SK-N-SH treated with all-trans-retinoic acid at 6 μM for 48 hours (cell line): ENCODE measurements at regions not wholly inside any gene's neighbourhood (a gene's known extent, or its start where the extent isn't known, plus 50 kb on each side); places are given as distances from the start of the nearest gene placed in this dataset.

ENCODE experiments used
- CSDC2 ChIP-seq: fragments of 250-450 bp; sonication (Bioruptor Pico); IDR thresholded peaks from 2 replicates; pipeline ENCODE4 v1.5.0; 2020; ENCODE audit warnings: mild to moderate bottlenecking, moderate library complexity
- ISL1 ChIP-seq: fragments of 250-450 bp; sonication (Bioruptor Pico); IDR thresholded peaks from 2 replicates; pipeline ENCODE4 v2.1.2; 2022; ENCODE audit warnings: mild to moderate bottlenecking, moderate library complexity
- PPARA ChIP-seq: fragments of 250-450 bp; sonication (Bioruptor Pico); IDR thresholded peaks from 2 replicates; pipeline ENCODE4 v1.5.0; 2020; ENCODE audit warnings: mild to moderate bottlenecking, borderline replicate concordance
- TCF4 ChIP-seq: fragments of 250-450 bp; sonication (Bioruptor Pico); IDR thresholded peaks from 2 replicates; pipeline ENCODE4 v1.8.0; 2021; ENCODE audit warnings: mild to moderate bottlenecking, moderate library complexity, borderline replicate concordance
- ZC3H10 ChIP-seq: fragments of 250-450 bp; sonication (Bioruptor Pico); IDR thresholded peaks from 2 replicates; pipeline ENCODE4 v1.5.1; 2021; ENCODE audit warnings: mild to moderate bottlenecking, moderate library complexity
- ZFP3 ChIP-seq: fragments of 250-450 bp; sonication (Bioruptor Pico); IDR thresholded peaks from 2 replicates; pipeline ENCODE4 v1.5.0; 2020; ENCODE audit warnings: mild to moderate bottlenecking, moderate library complexity
- ZFP30 ChIP-seq: fragments of 450-650 bp; formaldehyde crosslinking; IDR thresholded peaks from 2 replicates; pipeline ENCODE4 v1.5.0; 2022; ENCODE audit warnings: mild to moderate bottlenecking, moderate library complexity
- ZNF565 ChIP-seq: fragments of 450-650 bp; formaldehyde crosslinking; conservative IDR thresholded peaks from 2 replicates; pipeline ENCODE4 v1.5.0; 2020; ENCODE audit warnings: low read depth, mild to moderate bottlenecking, moderate library complexity
- ZNF70 ChIP-seq: fragments of 450-650 bp; formaldehyde crosslinking; IDR thresholded peaks from 2 replicates; pipeline ENCODE4 v1.5.0; 2020; ENCODE audit warnings: mild to moderate bottlenecking, moderate library complexity
- ZNF8 ChIP-seq: fragments of 450-650 bp; formaldehyde crosslinking; IDR thresholded peaks from 2 replicates; pipeline ENCODE4 v1.5.0; 2020; ENCODE audit warnings: mild to moderate bottlenecking, moderate library complexity
- TF ChIP-seq, protein P1 (sequence below): fragments of 250-450 bp; sonication (Bioruptor Pico); IDR thresholded peaks from 2 replicates; pipeline ENCODE4 v1.8.0; 2020; ENCODE audit warnings: mild to moderate bottlenecking, moderate library complexity, borderline replicate concordance
- TF ChIP-seq, protein P2 (sequence below): fragments of 250-450 bp; sonication (Bioruptor Pico); IDR thresholded peaks from 2 replicates; pipeline ENCODE4 v1.8.0; 2021; ENCODE audit warnings: low read depth, mild to moderate bottlenecking, moderate library complexity, borderline replicate concordance

DNA sequence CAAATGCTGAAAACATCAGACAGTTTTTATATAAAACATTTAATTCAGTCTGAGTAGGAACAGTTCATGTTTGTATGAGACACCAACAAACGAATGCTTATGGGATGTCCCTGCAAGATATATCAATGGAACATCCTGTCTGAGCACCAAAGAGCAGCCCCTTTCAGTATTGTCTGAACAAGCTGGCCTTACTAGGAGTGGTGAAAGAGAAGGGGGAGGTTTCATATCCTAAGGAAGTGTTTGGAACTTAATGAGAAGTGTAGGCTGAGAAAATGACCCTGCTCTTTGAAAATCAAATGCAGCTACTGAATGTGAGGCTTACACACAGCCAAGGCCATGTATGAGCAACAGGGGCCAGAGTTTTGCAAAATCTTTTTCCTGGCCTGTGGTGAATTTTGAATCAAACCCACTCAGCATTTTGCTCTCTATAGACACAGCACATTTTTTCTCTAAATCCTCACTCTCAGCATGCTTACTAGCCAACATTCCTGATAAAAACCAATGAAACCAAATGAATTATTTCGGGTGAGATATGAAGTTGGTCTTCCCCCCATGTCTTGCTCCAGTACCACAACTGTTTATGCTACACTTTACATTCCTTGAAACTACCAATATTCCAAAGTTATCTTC, 119.4 kb downstream of the LUZP4 start:
- TF ChIP-seq, protein P1, sequence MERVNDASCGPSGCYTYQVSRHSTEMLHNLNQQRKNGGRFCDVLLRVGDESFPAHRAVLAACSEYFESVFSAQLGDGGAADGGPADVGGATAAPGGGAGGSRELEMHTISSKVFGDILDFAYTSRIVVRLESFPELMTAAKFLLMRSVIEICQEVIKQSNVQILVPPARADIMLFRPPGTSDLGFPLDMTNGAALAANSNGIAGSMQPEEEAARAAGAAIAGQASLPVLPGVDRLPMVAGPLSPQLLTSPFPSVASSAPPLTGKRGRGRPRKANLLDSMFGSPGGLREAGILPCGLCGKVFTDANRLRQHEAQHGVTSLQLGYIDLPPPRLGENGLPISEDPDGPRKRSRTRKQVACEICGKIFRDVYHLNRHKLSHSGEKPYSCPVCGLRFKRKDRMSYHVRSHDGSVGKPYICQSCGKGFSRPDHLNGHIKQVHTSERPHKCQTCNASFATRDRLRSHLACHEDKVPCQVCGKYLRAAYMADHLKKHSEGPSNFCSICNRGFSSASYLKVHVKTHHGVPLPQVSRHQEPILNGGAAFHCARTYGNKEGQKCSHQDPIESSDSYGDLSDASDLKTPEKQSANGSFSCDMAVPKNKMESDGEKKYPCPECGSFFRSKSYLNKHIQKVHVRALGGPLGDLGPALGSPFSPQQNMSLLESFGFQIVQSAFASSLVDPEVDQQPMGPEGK (CRISPR knock-in tag) = no peak
- no peak for TF ChIP-seq ISL1 (CRISPR knock-in tag)
- TF ChIP-seq TCF4 (CRISPR knock-in tag) = no peak
- no peak for TF ChIP-seq ZFP3
- TF ChIP-seq ZNF565 (CRISPR knock-in tag) = no peak
- no peak for TF ChIP-seq ZC3H10
- TF ChIP-seq ZFP30 = no peak
- no peak for TF ChIP-seq CSDC2 (CRISPR knock-in tag)
- no peak for TF ChIP-seq ZNF8 (CRISPR knock-in tag)
- TF ChIP-seq ZNF70 (CRISPR knock-in tag) = no peak
- no peak for TF ChIP-seq PPARA
- TF ChIP-seq, protein P2, sequence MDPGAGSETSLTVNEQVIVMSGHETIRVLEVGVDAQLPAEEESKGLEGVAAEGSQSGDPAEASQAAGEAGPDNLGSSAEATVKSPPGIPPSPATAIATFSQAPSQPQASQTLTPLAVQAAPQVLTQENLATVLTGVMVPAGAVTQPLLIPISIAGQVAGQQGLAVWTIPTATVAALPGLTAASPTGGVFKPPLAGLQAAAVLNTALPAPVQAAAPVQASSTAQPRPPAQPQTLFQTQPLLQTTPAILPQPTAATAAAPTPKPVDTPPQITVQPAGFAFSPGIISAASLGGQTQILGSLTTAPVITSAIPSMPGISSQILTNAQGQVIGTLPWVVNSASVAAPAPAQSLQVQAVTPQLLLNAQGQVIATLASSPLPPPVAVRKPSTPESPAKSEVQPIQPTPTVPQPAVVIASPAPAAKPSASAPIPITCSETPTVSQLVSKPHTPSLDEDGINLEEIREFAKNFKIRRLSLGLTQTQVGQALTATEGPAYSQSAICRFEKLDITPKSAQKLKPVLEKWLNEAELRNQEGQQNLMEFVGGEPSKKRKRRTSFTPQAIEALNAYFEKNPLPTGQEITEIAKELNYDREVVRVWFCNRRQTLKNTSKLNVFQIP (CRISPR knock-in tag) = no peak
